ENCODE measurements at regions not wholly inside any gene's neighbourhood (a gene's known extent, or its start where the extent isn't known, plus 50 kb on each side); places are given as distances from the start of the nearest gene placed in this dataset.

GRCh38 chr11:91243630-91244029 lies 981.0 kb upstream of the FAT3 start:
- DNase-seq (ENCODE audit: low read depth), result no peak

- no peak for DNase-seq (ENCODE audit: low read depth)
Observed at GRCh38 chr11:91243051-91243450, 981.6 kb upstream of the FAT3 start.

GRCh38 chr11:91241226-91241625 lies 983.4 kb upstream of the FAT3 start:
- DNase-seq (ENCODE audit: low read depth), result no peak

DNA sequence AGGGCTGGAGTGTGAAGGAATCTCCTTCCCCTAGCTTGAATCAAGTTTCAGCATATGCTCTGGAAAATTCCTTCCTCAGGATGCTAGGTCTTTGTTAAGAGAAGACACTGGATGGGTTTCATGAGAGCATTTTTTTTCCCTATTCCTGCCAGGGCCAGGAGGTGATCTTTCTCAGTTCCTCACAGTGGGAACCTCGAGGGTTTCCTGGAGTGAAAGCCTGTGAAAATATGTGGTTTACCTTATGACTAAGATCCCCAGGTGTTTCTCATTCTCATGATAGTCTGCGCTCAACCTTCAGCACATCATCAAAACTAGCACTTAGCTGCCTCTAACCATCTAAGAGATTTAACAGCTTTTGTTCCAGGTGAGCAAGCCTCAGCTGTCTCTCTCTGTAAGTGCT lies 985.3 kb upstream of the FAT3 start:
- no peak for DNase-seq (ENCODE audit: low read depth)

GRCh38 chr11:91231226-91231625 lies 993.4 kb upstream of the FAT3 start:
- DNase-seq (ENCODE audit: low read depth), result no peak

GRCh38 chr11:91230647-91231046 lies 994.0 kb upstream of the FAT3 start:
- no peak for DNase-seq (ENCODE audit: low read depth)

GRCh38 chr11:91222830-91223229 lies 1000.0 kb upstream of the CHORDC1 start:
- DNase-seq (ENCODE audit: low read depth), result no peak

DNA sequence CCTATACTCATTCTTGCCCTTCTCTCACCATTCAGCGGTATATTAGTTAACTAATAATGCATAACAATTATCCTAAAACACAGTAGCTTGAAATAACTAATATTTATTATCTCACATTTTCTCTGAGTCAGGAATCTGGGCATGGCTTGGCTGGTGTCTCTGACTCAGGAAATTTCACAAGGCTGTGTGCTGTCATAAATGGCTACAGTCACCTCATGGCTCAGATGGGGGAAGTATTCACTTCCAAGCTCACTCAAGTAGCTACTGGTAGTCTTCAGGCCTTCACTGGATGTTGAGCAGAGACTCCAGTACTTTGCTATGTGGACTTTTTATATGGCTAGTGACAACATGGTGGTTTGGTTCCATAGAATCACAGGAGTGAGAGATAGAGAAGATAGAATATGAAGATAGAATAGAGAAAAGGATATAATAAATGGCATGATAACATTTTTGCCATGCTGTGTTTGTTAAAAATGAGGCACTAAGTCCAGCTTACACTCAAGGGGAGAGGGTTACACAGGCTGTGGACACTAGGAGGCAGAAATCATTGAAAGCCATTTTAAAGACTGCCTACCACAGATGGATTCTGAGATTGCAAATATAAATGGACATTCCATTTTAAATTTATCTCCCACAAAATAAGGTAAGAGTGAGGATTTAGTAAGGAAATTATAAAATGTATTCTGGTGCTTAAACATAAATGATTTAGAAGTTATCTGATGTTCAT lies 997.8 kb upstream of the CHORDC1 start:
- no peak for DNase-seq (ENCODE audit: low read depth)

- no peak for DNase-seq (ENCODE audit: low read depth)
Observed at GRCh38 chr11:91219535-91219934, 996.7 kb upstream of the CHORDC1 start.

DNA sequence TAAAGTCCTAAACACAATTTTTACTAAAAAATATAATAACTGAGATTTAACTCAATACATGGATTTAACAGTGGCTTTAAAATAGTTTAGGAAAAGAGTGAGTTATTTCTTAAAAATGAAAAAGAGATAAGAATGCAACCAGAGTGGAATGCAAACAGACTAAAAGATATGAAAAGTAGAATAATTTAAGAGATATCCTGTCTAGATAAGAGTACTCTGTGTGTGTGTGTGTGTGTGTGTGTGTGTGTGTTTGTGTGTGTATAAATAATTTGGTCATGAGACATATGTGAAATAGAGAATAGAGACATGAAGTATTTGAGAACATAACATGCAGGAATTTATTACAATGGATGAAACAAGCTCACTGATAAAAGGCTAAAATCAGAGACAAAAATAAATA lies 986.9 kb upstream of the CHORDC1 start:
- no peak for DNase-seq (ENCODE audit: low read depth)

- DNase-seq (ENCODE audit: low read depth), result no peak
Observed at GRCh38 chr11:91209306-91209705, 986.5 kb upstream of the CHORDC1 start.

- DNase-seq (ENCODE audit: low read depth), result no peak
Observed at GRCh38 chr11:91199866-91200265, 977.0 kb upstream of the CHORDC1 start.

DNA sequence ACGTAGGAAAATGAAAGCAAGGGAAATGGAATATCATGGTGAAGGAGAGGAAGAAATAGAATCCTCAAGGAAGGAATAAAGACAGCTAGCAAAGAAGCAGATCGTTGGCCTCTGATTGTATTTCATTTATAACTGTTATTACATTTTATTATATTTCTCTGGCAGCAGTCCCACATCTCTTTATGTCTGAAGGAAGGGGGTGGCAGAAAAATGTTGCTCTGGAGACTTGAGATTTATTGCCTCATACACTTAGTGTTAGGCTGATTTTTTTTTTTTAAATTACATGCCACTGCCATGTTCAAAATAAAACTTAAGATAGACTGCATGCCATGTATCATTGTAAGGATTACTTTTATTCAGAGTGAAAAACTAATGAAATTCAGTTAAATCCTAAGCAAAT lies 971.7 kb upstream of the CHORDC1 start:
- DNase-seq (ENCODE audit: low read depth), result no peak

- DNase-seq (ENCODE audit: low read depth), result no peak
Observed at GRCh38 chr11:91188484-91188883, 965.6 kb upstream of the CHORDC1 start.

- DNase-seq (ENCODE audit: low read depth), result no peak
Observed at GRCh38 chr11:91187314-91187713, 964.5 kb upstream of the CHORDC1 start.

DNA sequence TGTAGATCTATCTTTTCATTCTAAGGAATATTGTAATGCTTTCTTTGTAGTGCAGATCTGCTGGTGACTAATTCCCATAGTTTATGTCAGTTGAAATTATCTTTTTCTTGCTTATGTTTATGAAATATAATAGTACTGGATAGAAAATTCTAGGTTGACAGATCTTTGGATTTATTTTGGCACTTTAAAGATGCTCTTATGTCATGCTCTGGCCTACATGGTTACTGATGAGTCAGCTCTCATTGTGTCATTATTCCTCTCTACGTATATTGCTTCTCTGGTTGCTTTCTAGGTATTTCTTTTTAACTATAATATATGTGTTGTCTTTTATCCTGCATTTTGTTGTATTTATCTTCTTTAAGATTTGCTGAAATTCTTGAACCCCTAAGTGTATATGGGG lies 955.5 kb upstream of the CHORDC1 start:
- DNase-seq (ENCODE audit: low read depth), result no peak

- DNase-seq (ENCODE audit: low read depth), result no peak
Observed at GRCh38 chr11:91174734-91175133, 951.9 kb upstream of the CHORDC1 start.

DNA sequence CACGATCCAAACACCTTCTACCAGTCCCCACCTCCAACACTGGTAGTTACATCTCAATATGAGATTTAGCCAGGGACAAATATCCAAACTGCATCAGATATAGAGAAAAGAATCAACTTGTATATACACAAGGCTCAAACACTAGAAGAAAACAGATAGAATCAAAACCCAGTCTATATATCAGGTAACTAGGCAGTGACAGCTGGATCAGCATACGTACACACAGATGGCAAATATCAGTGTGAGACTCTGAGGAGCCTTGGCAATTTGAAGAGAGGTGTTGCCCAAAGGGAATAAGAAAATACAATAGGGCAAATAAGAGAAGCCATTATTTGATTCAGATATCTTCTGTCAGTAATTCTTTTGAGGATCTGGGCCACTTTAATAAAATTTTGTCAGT lies 951.3 kb upstream of the CHORDC1 start:
- DNase-seq (ENCODE audit: low read depth), result no peak

DNA sequence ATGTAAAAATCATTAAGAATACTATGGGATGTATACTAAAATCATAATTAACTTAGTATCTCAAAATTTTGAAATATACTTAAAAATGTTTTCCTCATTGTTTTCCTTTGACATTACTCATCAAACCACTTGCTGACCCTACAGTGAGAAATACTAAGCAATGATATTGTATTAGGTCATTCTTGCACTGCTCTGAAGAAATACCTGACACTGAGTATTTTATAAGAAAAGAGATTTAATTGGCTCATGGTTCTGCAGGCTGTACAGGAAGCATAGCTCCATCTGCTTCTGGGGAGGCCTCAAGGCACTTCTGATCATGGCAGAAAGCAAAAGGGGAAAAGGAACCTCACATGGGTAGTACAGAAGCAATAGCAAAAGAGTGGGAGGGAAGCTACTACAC lies 950.9 kb upstream of the CHORDC1 start:
- DNase-seq (ENCODE audit: low read depth), result no peak

DNA sequence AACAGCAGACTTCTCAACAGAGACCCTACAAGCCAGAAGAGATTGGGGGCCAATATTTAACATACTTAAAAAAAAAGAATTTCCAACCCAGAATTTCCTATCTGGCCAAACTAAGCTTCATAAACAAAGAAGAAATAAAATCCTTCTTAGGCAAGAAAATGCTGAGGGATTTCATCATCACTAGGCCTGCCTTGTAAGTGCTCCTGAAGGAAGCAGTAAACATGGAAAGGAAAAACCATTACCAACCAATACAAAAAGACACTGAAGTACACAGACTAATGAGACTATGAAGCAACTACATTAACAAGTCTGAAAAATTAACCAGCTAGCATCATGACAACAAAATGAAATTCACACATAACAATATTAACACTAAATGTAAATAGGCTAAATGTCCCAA lies 947.9 kb upstream of the CHORDC1 start:
- no peak for DNase-seq (ENCODE audit: low read depth)

GRCh38 chr11:91164452-91164822 lies 941.6 kb upstream of the CHORDC1 start:
- DNase-seq (ENCODE audit: low read depth), result no peak

- no peak for DNase-seq (ENCODE audit: low read depth)
Observed at GRCh38 chr11:91163619-91164451, 941.0 kb upstream of the CHORDC1 start.

GRCh38 chr11:91160661-91161060 lies 937.8 kb upstream of the CHORDC1 start:
- no peak for DNase-seq (ENCODE audit: low read depth)

All from activated T-cell treated with anti-CD3 and anti-CD28 coated beads for 48 hours (primary cell).